WTC11 (cell line): ENCODE measurements at regions not wholly inside any gene's neighbourhood (a gene's known extent, or its start where the extent isn't known, plus 50 kb on each side); places are given as distances from the start of the nearest gene placed in this dataset.

Experiments
- CTCF ChIP-seq: fragments of 200-600 bp; IDR thresholded peaks from 2 replicates; pipeline ENCODE4 v1.8.0; 2022; ENCODE audit warnings: antibody characterized with exemption
- IRF1 ChIP-seq: sonication (generic); formaldehyde crosslinking; IDR thresholded peaks from 2 replicates; pipeline ENCODE4 v1.8.0; 2023; ENCODE audit warnings: missing genetic modification reagents
- NFYB ChIP-seq: sonication (generic); formaldehyde crosslinking; conservative IDR thresholded peaks from 2 replicates; pipeline ENCODE4 v1.8.0; 2022; ENCODE audit warnings: low read depth, missing genetic modification reagents
- NR3C1 ChIP-seq: sonication (generic); formaldehyde crosslinking; conservative IDR thresholded peaks from 2 replicates; pipeline ENCODE4 v1.8.1; 2023; ENCODE audit warnings: low read depth, mild to moderate bottlenecking, missing genetic modification reagents
- ZNF138 ChIP-seq: sonication (generic); formaldehyde crosslinking; conservative IDR thresholded peaks from 2 replicates; pipeline ENCODE4 v1.8.1; 2022; ENCODE audit warnings: mild to moderate bottlenecking, moderate library complexity, missing genetic modification reagents
- ZNF512 ChIP-seq: sonication (generic); formaldehyde crosslinking; IDR thresholded peaks from 2 replicates; pipeline ENCODE4 v1.8.1; 2022; ENCODE audit warnings: missing genetic modification reagents, borderline replicate concordance

GRCh38 chr3:182392182-182392937, 400.9 kb upstream of the ATP11B start:
- no peak for TF ChIP-seq IRF1 (CRISPR knock-in tag)
- no peak for TF ChIP-seq NFYB (CRISPR knock-in tag)
- TF ChIP-seq CTCF, result no peak
- no peak for TF ChIP-seq NR3C1 (CRISPR knock-in tag)
- TF ChIP-seq ZNF138 (CRISPR knock-in tag), result no peak
- no peak for TF ChIP-seq ZNF512 (CRISPR knock-in tag)
